Heart left ventricle (tissue), 16 donors: ENCODE measurements at regions not wholly inside any gene's neighbourhood (a gene's known extent, or its start where the extent isn't known, plus 50 kb on each side); places are given as distances from the start of the nearest gene placed in this dataset.

ENCODE experiments used
- ATAC-seq, 4 donors: fragments of 200-7000 bp; cut with Tn5 transposase; one replicate each; pipeline ENCODE4 v1.9.1; 2020 to 2022; ENCODE audit warnings: moderate library complexity in 4 of 4, mild to moderate bottlenecking in 3 of 4, moderate number of reproducible peaks in 1 of 4
- DNase-seq, 5 donors: peaks; one replicate each; pipeline ENCODE4 v3.0.0-alpha.2; 2020
- H3K27ac ChIP-seq, 12 donors: fragments of 200-600 bp; sonication (generic) in 4 of 12; one replicate each; pipeline versions ENCODE4 v1.5.0 to v1.8.0; 2016 to 2022; ENCODE audit warnings: mild to moderate bottlenecking in 2 of 12
- H3K27me3 ChIP-seq, 9 donors: fragments of 200-600 bp; sonication (generic) in 2 of 9; one replicate each; pipeline versions ENCODE4 v1.5.1 to v1.8.0; 2016 to 2022; ENCODE audit warnings: mild to moderate bottlenecking in 3 of 9
- H3K36me3 ChIP-seq, 9 donors: fragments of 200-600 bp; sonication (generic) in 2 of 9; one replicate each; pipeline versions ENCODE4 v1.5.0 to v1.8.0; 2018 to 2022; ENCODE audit warnings: mild to moderate bottlenecking in 2 of 9
- H3K4me1 ChIP-seq, 12 donors: fragments of 200-600 bp; sonication (generic) in 4 of 12; one replicate each; pipeline versions ENCODE4 v1.5.0 to v1.8.0; 2016 to 2022; ENCODE audit warnings: mild to moderate bottlenecking in 3 of 12
- H3K4me3 ChIP-seq, 12 donors: fragments of 200-600 bp; sonication (generic) in 4 of 12; one replicate each; pipeline versions ENCODE4 v1.5.0 to v1.8.0; 2017 to 2022; ENCODE audit warnings: mild to moderate bottlenecking in 9 of 12, moderate library complexity in 4 of 12
- H3K9me3 ChIP-seq, 12 donors: fragments of 200-600 bp; sonication (generic) in 4 of 12; one replicate each; pipeline versions ENCODE4 v1.5.0 to v1.8.0; 2016 to 2022; ENCODE audit warnings: mild to moderate bottlenecking in 1 of 12
- POLR2A ChIP-seq, 2 donors: fragments of 450-650 bp; IDR thresholded peaks; one replicate each; pipeline ENCODE4 v1.6.1; 2017; ENCODE audit warnings: antibody characterized with exemption in 2 of 2, mild to moderate bottlenecking in 2 of 2, moderate library complexity in 2 of 2
- WGBS, 4 donors: extraction: QIAGEN DNeasy Blood & Tissue Kit in 2 of 4; methylation state at CpG; one replicate each; pipeline versions ENCODE4 v1.1.5 to v1.1.7; 2013 to 2018; 5-methylcytosine and 5-hydroxymethylcytosine counted together
- intact Hi-C, 10 donors: fragments of 100-400 bp; cut with DNase I; formaldehyde crosslinking; loops; one replicate each; pipeline versions ENCODE4 v1.11.1 to v1.14.2; 2022
- TF ChIP-seq, protein P1 (sequence below), 12 donors: fragments of 200-600 bp; sonication (generic) in 4 of 12; IDR thresholded peaks; one replicate each; pipeline versions ENCODE4 v1.5.0 to v1.8.0; 2018 to 2022; ENCODE audit warnings: antibody characterized with exemption in 12 of 12, mild to moderate bottlenecking in 5 of 12
- donor health status: ischemic (EF 13 %, LVEDD 7.1; RV severe dilation, severe dysfunction).
- donor health status: healthy with polysubstance abuse.
- donor health status: DM: no; HTN: yes; CAD: no.
- donor health status: DM: no; HTN: no; CAD: no.
- donor health status: ischemic (EF 25% LVEDD 6.9; RV normal size, moderate dysfunction).
- donor health status: ischemic (EF 25% LVEDD 5.7; RV mildly dilated, moderate dysfunction).
- donor health status: healthy.
- donor health status: DM: yes; HTN: yes; CAD: no.
- donor health status: ischemic (EF 35%, LVEDD 5.7; RV mildly dilated, moderate dysfunction).
- donor health status: nonischemic (EF 11% LVEDD 7.7; RV severe dilation, severe dysfunction).
- donor health status: DM: yes; HTN: yes; CAD: no.
- donor health status: PGD.
- donor health status: ischemic (EF 29% LVEDD 5.4; RV normal size, mild dysfunction).
- donor health status: nonischemic (EF 23%, LVEDD 6.1; RV moderate dilation, normal function).

DNA sequence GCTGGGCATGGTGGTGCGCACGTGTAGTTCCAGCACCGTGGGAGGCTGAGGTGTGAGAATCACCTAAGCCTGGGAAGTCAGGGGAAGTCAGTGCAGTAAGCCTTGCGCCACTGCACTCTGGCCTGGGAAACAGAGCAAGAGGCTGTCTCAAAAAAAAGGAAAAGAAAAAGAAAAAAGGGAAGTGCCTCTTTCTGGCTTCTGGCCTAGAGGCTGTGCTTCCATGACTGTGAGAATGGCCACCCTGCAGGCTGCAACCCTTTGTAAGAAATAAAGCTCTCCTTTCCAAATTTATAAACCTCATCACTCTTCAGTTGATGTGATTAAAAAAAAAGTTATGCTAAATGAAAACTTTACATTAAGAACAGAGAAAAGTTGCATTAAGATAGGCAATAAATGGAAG, 774.3 kb downstream of the TUSC7 start:
- intact Hi-C loops = no loop called here
- no peaks in the 10 kb centered on the region for H3K36me3 ChIP-seq
- 86 to 97% (median 88%) methylated on average over 4 of the region's 4 CpGs for WGBS, 4 donors
- ATAC-seq (no peak), DNase-seq (no peak)
- no peaks in the 10 kb centered on the region for H3K4me1 ChIP-seq
- no peaks in the 10 kb centered on the region for H3K9me3 ChIP-seq
- no peaks in the 10 kb centered on the region for H3K27me3 ChIP-seq
- TF ChIP-seq POLR2A (IDR thresholded peaks at IDR 0.05) = no peak
- TF ChIP-seq, protein P1, sequence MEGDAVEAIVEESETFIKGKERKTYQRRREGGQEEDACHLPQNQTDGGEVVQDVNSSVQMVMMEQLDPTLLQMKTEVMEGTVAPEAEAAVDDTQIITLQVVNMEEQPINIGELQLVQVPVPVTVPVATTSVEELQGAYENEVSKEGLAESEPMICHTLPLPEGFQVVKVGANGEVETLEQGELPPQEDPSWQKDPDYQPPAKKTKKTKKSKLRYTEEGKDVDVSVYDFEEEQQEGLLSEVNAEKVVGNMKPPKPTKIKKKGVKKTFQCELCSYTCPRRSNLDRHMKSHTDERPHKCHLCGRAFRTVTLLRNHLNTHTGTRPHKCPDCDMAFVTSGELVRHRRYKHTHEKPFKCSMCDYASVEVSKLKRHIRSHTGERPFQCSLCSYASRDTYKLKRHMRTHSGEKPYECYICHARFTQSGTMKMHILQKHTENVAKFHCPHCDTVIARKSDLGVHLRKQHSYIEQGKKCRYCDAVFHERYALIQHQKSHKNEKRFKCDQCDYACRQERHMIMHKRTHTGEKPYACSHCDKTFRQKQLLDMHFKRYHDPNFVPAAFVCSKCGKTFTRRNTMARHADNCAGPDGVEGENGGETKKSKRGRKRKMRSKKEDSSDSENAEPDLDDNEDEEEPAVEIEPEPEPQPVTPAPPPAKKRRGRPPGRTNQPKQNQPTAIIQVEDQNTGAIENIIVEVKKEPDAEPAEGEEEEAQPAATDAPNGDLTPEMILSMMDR (IDR thresholded peaks at IDR 0.05) = no peak
- no peak overlapping the region for H3K27ac ChIP-seq
- H3K4me3 ChIP-seq = no peak overlapping the region

DNA sequence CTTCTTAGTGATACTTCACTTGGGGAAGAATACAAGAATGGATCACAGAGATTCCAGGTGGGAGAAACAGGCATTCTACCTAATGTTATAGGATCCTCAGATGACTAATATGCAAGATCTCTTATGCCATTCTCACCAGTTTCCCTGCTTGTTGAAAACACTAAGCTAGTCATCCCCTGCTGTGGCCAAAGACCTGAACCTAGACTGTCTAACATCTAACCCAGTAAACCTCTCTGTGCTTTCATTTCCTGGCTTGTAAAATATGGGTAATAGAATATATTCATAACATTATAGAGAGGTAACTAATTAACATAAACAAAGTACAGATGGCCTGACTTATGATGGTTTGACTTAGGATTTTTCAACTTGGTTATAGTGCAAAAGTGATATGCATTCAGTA, 776.3 kb downstream of the TUSC7 start:
- Histone ChIP-seq H3K36me3 (no peaks in the 10 kb centered on the region), H3K27ac (no peak overlapping the region), H3K4me1 (no peaks in the 10 kb centered on the region), H3K9me3 (no peaks in the 10 kb centered on the region), H3K27me3 (no peaks in the 10 kb centered on the region), H3K4me3 (no peak overlapping the region)
- ATAC-seq (no peak), DNase-seq (no peak)
- no peak for TF ChIP-seq POLR2A (IDR thresholded peaks at IDR 0.05)
- TF ChIP-seq, protein P1 (IDR thresholded peaks at IDR 0.05) = no peak
- intact Hi-C loops = no loop called here

DNA sequence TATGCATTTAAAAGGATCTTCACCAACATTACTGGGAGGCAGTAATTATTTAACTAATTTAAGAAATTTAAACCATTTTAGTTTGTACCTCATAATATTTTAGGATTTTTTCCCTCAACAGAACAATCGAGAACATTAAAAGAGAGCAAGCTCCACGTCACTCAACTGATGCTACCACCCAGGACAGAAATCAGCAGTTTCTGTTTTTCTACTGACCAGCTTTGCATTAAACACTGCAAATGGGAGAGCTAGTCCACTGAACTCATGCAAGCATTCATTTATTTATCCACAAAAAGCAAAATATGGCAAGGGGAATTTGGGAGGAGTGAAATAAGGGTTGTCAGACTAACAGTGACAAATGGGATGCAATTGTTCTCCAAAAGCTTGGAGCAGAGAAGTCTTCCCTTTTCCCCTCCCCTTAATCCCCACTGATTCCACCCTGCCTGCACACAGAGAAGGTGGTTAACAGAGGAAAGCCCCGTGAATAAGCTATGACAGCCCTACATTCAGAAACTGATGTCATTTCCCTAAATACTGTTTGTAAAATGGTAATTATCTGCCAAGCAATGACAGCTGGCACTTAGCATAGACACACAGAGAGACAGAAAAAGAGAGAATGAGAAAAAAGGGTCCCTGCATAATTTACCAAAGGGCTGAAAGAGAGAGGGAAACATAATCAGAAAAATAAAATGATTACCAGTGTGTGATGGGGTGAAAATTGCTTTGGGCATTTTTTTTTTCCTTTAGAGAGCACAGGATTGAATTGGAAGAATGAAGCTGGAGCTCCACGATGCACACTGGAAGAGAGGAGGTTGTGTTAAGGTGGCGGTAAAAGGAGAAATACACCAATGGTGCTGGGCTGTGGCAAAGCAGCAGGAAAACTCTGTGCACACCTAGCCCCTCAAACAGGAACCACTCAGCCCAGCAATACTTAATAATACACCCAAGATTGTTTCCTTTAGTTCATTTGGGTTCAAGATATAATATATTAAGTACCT, 777.4 kb downstream of the TUSC7 start:
- DNase-seq (no peak), ATAC-seq (no peak)
- H3K27ac ChIP-seq = no peak overlapping the region
- H3K4me3 ChIP-seq = no peak overlapping the region
- no peaks in the 10 kb centered on the region for H3K4me1 ChIP-seq
- 60 to 68% (median 63%) methylated on average over 5 of the region's 5 CpGs for WGBS, 4 donors
- intact Hi-C loops = no loop called here
- no peaks in the 10 kb centered on the region for H3K36me3 ChIP-seq
- no peaks in the 10 kb centered on the region for H3K27me3 ChIP-seq
- H3K9me3 ChIP-seq = no peaks in the 10 kb centered on the region
- TF ChIP-seq POLR2A (IDR thresholded peaks at IDR 0.05) = no peak
- TF ChIP-seq, protein P1 (IDR thresholded peaks at IDR 0.05) = no peak

DNA sequence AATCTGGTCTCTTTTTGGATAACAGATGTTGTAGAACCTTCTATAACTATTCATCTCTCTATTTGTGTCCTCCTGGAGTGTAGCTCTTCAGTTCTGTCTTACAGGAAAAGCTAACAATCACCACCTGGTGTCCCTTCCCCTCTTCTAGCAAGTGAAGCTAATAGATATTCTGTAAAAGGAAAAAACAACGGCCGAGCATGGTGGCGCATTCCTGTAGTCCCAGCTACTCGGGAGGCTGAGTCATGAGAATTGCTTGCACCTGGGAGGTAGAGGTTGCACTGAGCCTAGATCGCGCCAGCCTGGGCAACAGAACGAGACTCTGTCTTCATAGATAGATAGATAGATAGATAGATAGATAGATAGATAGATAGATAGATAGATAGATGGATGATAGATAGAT, 779.4 kb downstream of the TUSC7 start:
- no peaks in the 10 kb centered on the region for H3K36me3 ChIP-seq
- H3K27me3 ChIP-seq = no peaks in the 10 kb centered on the region
- no peak overlapping the region for H3K4me3 ChIP-seq
- no peak overlapping the region for H3K27ac ChIP-seq
- intact Hi-C loops = no loop called here
- H3K4me1 ChIP-seq = no peaks in the 10 kb centered on the region
- no peaks in the 10 kb centered on the region for H3K9me3 ChIP-seq
- no peak for TF ChIP-seq POLR2A (IDR thresholded peaks at IDR 0.05)
- TF ChIP-seq, protein P1 (IDR thresholded peaks at IDR 0.05) = no peak
- 73 to 86% (median 83%) methylated on average over 7 of the region's 7 CpGs for WGBS, 4 donors
- no peak for ATAC-seq
- DNase-seq = no peak
